GM06990 (cell line): ENCODE measurements at regions not wholly inside any gene's neighbourhood (a gene's known extent, or its start where the extent isn't known, plus 50 kb on each side); places are given as distances from the start of the nearest gene placed in this dataset.

Experiments used
- DNase-seq: peaks from one replicate; pipeline ENCODE4 v3.0.0-alpha.2; 2011; ENCODE audit not compliant: insufficient read length; ENCODE audit errors: extremely low read depth
- H3K27me3 ChIP-seq: replicated peaks from 2 replicates; pipeline ENCODE4 v1.6.0; 2011; ENCODE audit warnings: low read length; ENCODE audit not compliant: control insufficient read depth, insufficient read depth
- H3K36me3 ChIP-seq: 2 replicates; pipeline ENCODE4 v1.5.1; 2011; ENCODE audit warnings: low read length; ENCODE audit not compliant: control insufficient read depth, insufficient read depth
- H3K4me3 ChIP-seq: replicated peaks from 2 replicates; pipeline ENCODE4 v1.5.1; 2011; ENCODE audit warnings: low read depth, mild to moderate bottlenecking, control low read depth, low read length
- CTCF ChIP-seq: IDR thresholded peaks from 2 replicates; pipeline ENCODE4 v1.5.1; 2011; ENCODE audit warnings: low read length, control low read depth, mild to moderate bottlenecking, inconsistent platforms; ENCODE audit not compliant: insufficient read depth, poor library complexity, severe bottlenecking

- Histone ChIP-seq H3K36me3 (no peaks in the 10 kb centered on the region), H3K27me3 (no peaks in the 10 kb centered on the region), H3K4me3 (no peak overlapping the region)
- no peak for DNase-seq
- no peak for TF ChIP-seq CTCF
Observed at GRCh38 chr10:2921956-2922680, 145.2 kb upstream of the PFKP start.

- DNase-seq: no peak
- TF ChIP-seq CTCF: no peak
- H3K27me3 ChIP-seq: no peaks in the 10 kb centered on the region
- no peaks in the 10 kb centered on the region for H3K36me3 ChIP-seq
- H3K4me3 ChIP-seq: no peak overlapping the region
Observed at GRCh38 chr10:2920637-2921036, 146.7 kb upstream of the PFKP start.

GRCh38 chr10:2920168-2920567, 147.2 kb upstream of the PFKP start:
- TF ChIP-seq CTCF: no peak
- no peak for DNase-seq
- H3K27me3 ChIP-seq: no peaks in the 10 kb centered on the region

GRCh38 chr10:2919016-2919415, 148.3 kb upstream of the PFKP start:
- no peaks in the 10 kb centered on the region for H3K27me3 ChIP-seq
- H3K4me3 ChIP-seq: no peak overlapping the region
- TF ChIP-seq CTCF: no peak
- no peak for DNase-seq
- no peaks in the 10 kb centered on the region for H3K36me3 ChIP-seq

More at GRCh38 chr10:2920168-2920567, 147.2 kb upstream of the PFKP start:
- Histone ChIP-seq H3K4me3 (no peak overlapping the region), H3K36me3 (no peaks in the 10 kb centered on the region)

- no peaks in the 10 kb centered on the region for H3K27me3 ChIP-seq
- no peak for TF ChIP-seq CTCF
- H3K36me3 ChIP-seq: no peaks in the 10 kb centered on the region
- DNase-seq: no peak
- no peak overlapping the region for H3K4me3 ChIP-seq
Observed at GRCh38 chr10:2918489-2918888, 148.9 kb upstream of the PFKP start.

GRCh38 chr10:2917926-2918325, 149.4 kb upstream of the PFKP start:
- TF ChIP-seq CTCF: no peak
- DNase-seq: no peak
- H3K4me3 ChIP-seq: no peak overlapping the region
- no peaks in the 10 kb centered on the region for H3K27me3 ChIP-seq
- no peaks in the 10 kb centered on the region for H3K36me3 ChIP-seq
